ENCODE measurements at regions not wholly inside any gene's neighbourhood (a gene's known extent, or its start where the extent isn't known, plus 50 kb on each side); places are given as distances from the start of the nearest gene placed in this dataset.
"Not testable (repeated sequence)": the region's sequence is repeated elsewhere in the genome, so short reads cannot be mapped to it uniquely, and the experiment has no call there.

DNA sequence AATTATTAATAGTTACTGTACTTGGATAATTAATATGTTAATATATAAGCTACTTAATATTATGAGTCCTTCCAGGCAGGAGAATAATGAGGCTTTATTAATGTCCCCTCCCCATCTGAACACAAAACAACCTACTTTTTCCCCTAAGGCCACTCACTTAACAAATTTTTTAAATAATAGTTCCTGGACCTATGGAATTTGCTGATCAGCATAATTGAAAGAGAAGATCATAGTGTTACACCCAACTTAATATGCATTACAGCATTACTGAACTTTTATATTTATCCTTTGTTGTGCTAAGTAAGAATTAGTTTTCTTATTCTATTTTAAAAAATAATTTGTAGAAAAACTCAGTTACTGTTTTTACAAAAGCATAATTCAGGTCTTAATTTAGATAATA lies 1537.7 kb upstream of the GOT2 start:
- no peak for DNase-seq (ENCODE audit: low read depth)

DNA sequence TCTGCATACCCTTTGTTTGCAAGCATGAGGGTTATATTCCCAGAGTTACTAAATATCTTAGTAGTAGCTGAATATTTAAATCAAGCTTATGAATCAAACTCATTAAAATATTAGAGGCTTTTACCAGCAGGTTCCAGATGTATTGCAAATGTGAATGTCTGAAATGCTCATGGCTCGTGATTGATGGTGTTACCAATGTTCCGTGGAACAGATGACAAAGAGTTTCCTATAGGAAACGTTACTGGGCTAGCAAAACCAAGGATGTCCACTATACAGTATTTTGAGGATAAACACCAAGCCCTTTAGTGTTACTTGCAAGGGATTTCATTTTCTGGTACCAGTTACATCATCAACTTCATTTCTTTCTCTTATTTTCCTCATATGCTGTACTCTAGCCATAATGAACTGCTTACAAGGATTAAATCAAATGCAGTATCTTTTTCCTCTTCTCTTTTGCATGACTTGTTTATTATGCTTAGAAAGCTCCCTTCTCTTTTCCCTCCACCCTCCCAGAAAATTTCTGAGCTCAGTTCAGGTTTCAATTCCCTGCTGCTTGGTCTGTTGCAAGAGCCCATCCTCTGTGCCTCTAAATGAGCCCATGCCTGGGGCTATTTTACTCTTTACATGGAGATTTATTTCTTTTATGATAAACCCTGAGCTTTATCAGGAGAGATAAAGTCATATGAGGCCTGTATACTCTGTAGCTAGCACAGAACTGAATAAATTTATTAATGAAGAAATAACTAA lies 1537.1 kb upstream of the GOT2 start:
- no peak for DNase-seq (ENCODE audit: low read depth)

DNA sequence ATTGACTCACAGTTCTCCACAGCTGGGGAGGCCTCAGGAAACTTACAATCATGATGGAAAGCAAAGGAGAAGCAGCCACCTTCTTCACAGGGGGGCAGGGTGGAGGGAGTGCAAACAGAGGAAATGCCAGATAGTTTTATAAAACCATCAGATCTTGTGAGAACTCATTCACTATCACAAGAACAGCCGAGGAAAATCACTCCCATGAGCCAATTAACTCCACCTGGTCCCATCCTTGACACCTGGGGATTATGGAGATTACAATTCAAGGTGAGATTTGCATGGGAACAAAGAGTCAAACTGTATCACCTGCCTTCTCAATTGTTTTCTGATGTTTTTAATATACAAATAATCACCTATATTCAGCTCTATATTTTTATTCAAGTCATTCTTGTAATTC lies 1527.3 kb upstream of the GOT2 start:
- DNase-seq (ENCODE audit: low read depth) = no peak

- DNase-seq (ENCODE audit: low read depth) = no peak
These were observed 1525.8 kb upstream of the GOT2 start for GRCh38 chr16:60259956-60260355.

GRCh38 chr16:60246086-60246485 lies 1512.0 kb upstream of the GOT2 start:
- no peak for DNase-seq (ENCODE audit: low read depth)

DNA sequence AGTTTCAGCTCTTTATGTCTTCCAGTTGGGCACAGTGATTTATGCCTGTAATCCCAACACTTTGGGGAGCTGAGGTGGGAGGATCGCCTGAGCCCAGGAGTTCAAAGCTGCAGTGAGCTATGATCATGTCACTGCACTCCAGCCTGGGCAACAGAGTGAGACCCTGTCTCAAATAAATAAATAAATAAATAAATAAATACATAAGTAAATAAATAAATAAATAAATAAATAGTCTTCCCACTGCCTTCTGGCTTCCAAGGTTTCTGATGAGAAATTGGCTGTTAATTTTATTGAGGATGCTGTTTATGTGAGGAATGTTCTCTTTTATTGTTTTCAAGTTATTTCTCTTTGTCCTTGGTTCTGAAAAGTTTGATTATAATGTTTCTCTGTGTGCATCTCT lies 1507.6 kb upstream of the GOT2 start:
- no peak for DNase-seq (ENCODE audit: low read depth)

- DNase-seq (ENCODE audit: low read depth) = no peak
These were observed 1496.5 kb upstream of the GOT2 start for GRCh38 chr16:60230666-60231065.

DNA sequence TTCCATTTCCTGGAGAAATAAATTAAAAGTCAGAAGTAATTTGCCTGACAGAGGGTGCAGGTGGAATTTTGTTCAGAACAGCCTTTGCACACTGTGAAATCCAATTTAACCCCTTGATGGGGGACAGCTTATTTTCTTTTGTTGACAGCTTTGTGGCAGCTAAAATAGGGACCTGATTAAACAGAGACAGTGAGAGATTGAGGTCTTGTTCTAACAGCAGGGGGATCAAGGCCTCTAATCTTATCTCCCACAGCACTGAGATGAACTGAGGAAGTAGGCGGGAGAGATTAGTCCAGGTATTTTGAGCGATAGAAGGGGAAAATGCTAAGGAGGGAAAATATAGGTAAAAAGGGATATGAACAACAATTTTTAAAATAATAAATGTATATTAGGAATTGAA lies 1491.4 kb upstream of the GOT2 start:
- no peak for DNase-seq (ENCODE audit: low read depth)

DNA sequence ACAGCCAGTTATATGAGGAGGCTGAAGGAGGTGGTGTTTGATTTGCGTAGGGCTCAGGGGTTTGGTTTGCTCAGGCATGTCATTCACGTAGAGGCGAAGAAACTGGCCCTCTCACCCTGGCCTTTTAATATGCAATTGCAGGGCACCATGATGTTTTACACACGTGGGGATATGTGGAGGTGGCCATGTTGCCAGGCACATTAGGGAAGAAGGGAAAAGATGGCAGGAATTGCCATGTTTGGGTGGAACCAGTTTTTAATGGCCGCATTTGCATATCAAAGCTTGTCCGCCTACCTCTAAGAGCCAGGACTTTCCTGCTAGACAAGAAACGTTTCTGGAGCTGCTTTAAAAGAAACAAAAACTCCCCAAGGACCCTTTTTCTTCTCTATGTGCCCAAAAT lies 1483.7 kb upstream of the GOT2 start:
- no peak for DNase-seq (ENCODE audit: low read depth)

DNA sequence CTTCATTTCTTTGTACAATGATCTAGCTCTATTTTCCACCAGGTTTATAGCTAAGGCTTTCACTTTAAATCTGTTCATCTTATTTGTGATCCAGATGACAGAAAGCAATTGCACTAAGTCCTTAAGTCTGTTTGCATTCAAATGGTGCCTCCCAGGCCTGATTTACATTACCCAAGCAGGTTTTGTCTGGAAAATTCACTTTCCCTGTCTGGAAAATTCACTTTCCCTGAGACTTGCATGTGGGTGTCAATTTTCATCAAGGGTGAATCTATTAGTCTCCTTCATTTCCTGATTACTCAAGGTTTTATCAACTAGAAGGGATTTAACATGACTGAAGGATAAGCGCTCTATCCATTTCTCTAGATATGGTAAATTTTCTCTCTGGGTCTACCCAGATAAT lies 1480.2 kb upstream of the GOT2 start:
- no peak for DNase-seq (ENCODE audit: low read depth)

- no peak for DNase-seq (ENCODE audit: low read depth)
These were observed 1472.4 kb upstream of the GOT2 start for GRCh38 chr16:60206516-60206915.

DNA sequence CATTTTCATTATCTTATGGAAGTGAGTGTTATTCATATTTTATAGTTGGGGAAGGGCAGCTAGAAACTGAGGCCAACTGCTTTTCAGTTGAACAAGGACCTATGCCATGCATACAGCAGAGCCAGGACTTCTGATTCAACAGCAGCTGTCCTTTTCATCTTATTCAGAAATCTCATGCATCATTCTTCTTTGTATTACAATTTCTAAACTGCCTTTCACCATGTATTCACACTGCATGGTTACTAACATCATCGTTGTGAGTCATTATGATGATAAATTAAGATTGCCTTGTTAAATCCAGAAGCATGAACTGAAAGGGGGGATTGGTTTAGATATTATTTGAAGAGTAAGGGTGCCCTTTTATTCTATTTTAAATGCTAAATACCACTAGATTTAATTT lies 1470.1 kb upstream of the GOT2 start:
- DNase-seq (ENCODE audit: low read depth) = peak; percentile 72

DNA sequence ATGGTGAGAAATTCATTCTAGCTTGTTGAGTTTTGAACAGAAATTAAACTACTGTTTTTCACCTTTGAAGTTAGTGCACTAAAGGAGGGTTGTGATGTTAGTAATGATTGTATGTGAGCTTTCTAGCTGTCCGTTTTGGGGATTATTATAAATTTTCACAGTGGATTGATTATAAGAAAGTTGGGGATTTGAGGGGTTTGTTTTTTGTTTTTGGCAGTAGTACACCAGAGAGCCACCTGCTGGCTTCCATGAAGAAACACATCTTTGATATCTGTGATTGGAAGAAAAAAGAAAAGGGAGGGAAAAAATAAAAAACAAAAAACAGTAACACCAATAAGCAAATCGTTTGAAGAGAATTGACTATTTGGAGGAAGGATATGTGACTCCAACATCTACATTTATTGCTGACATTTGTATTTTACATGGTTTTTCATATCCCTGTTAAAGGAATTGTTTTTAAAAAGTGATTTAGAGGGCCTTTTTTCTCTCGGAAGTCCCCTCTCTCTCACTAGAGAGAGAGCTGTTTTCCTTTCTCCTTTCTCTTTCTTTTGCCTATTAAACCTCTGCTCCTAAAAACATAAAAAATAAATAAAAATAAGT lies 1469.5 kb upstream of the GOT2 start:
- DNase-seq (ENCODE audit: low read depth) = peak; percentile 18

- DNase-seq (ENCODE audit: low read depth) = not testable (repeated sequence)
These were observed 1466.6 kb upstream of the GOT2 start for GRCh38 chr16:60200729-60201128.

DNA sequence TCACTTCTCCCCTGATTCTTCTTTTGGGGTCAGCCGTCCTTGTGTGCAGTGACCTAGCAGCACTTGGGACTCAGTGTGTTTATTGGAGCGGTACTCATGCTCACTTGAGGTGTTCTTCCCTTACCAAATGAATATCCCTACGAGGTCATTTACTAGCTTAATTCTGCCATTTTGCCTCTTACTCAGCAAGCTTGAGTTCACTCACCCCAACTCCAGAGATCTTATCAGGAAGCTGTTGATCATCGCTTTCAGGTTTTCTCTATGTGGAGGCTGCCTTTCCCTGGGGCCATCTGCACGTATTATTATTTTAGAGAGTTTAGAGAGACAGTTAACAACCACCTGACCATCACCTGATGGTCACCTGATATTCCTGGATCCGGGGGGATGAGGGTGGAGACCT lies 1466.0 kb upstream of the GOT2 start:
- DNase-seq (ENCODE audit: low read depth) = no peak

DNA sequence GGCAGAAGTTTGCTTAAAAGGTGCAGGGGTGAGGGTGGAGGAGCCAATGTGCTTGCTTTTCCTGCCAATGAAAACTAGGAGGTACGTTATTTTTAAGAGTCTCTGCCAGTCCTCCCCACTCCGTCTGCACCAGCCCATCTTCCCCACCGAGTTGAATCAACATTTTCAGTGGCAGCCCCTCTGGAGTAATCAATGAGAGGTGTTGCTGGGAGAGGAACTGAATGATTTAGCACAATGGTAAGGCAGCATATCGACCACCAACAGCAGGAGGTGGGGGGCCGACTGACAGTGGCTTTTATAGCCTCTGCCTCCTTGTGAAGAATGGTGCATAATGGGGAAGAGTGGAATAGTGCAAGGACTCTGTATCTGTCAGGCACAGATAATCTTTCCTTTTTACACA lies 1465.0 kb upstream of the GOT2 start:
- no peak for DNase-seq (ENCODE audit: low read depth)

DNA sequence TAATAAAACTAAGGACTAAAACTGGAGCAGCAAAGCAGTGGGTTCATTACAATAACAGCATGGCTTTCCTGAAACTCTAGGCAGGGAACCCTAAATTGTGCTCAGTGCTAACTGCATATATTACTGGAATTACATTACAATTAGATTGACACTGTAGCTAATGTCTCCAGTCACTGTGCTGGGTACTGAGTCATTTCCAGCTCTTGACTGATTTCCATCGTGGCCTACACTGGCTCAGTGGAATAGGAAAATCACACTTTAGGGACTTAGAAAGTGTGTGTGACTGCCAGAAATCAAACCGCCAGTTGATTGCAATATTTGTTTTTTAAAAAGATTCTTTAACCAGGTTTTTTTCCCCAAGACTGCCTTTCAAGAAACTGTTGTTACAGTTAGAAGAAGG lies 1447.4 kb upstream of the GOT2 start:
- peak; percentile 19 for DNase-seq (ENCODE audit: low read depth)

- no peak for DNase-seq (ENCODE audit: low read depth)
These were observed 1446.5 kb upstream of the GOT2 start for GRCh38 chr16:60180609-60181008.

- DNase-seq (ENCODE audit: low read depth) = no peak
These were observed 1436.1 kb upstream of the GOT2 start for GRCh38 chr16:60170196-60170595.

DNA sequence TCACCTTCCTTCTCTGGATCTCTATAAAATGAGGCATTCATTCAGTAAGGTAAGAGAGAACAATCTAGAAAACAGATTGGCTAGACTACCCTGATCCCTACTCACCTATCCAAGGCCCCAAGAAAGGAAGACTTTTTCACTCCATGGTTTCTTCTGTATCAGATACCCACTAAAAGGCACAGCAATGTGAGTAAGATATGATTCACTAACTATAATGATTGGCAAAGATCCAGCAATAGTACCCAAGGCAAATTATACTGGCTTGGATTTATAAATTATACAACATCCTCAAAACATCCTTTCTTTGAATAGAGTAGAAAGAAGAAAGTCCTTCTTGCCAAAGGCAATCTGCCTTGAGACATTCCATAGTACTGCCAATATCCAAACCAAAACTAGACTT lies 1432.0 kb upstream of the GOT2 start:
- DNase-seq (ENCODE audit: low read depth) = no peak

DNA sequence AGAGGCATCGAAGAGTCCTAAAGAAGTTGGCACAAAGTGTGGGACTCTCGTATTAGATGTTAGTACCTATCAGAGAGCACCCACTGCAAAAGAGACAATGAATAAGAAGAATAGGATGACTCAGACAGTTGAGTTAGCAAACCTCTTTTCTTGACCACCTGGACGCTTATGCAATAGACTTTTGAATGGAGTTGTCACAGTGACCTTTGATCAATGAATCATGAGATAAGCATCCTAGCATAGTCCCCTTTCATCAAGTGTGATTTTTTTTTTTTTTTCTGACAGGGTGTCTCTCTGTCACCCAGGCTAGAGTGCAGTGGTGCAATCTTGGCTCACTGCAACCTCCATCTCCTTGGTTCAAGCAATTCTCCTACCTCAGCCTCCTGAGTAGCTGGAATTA lies 1417.9 kb upstream of the GOT2 start:
- no peak for DNase-seq (ENCODE audit: low read depth)

DNA sequence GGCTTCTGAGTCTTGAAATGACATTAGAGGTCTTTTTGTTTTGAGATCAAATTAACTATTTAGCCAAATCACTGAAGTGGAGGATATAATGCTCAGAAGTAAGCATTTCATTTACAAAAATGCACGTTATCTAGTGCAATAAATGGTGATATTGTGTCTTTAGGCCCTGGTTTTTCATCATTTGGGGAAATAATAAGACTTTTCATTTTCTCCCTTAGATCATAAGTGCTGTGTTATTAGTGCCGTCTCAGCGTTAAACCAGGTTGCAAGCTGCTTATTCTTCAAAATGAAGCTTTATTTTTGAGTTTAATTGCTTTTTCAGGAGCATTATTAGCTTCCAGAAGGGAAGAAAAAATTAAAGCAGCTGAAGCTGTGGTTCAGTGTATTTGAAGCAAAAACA lies 1416.8 kb upstream of the GOT2 start:
- DNase-seq (ENCODE audit: low read depth) = no peak

DNA sequence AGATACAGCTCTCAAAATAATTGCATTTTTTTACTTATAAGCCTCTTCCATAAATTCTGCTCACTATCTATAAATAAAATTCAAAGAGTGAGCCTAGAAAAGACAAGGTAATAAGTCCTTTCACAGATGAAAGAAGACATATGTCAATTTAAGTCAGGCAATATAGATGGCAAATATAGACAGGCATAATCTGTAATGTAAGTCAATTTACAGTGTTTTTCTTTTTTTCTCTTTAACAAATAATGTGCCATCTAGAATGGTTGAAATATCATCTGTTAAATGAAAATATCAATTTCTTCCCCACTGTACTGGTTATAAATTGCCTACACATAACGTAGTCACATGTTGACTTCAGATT lies 1409.2 kb upstream of the GOT2 start:
- no peak for DNase-seq (ENCODE audit: low read depth)

DNA sequence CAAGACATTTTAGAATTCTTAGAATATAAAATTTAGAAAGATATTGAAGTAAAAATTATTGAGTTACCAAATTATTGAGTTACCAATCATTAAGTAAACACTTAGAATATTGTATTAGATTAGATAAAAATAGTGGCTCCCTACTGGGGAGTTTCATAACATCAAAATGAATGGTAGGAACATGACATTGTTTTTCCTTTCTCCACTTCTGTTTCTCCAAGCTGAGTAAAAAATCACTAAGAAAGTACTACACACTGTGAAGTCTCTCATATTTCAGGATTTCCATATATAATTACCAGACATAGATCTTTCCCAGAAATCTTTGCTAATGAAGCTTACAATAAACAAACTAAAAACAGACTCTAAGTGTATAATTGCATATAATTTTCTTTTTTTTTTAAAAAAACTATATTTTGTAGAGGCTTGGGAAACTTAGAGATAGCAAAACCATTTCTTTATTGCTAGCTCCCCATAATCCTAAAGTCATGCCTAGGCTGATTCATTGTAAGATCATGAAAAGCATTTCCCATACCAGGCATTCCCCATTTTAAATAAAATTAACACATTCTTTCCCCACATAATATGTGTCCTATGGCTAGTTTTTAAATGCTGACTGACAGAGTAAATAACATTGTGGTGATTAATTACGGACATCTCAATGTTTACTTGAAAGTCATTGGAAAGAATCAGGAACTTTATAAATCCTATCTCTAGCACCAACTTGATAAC lies 1408.7 kb upstream of the GOT2 start:
- DNase-seq (ENCODE audit: low read depth) = no peak

Data from stromal cell of bone marrow (primary cell).